ENCODE measurements at regions not wholly inside any gene's neighbourhood (a gene's known extent, or its start where the extent isn't known, plus 50 kb on each side); places are given as distances from the start of the nearest gene placed in this dataset.

- ChIA-PET CTCF (no interaction called here), POLR2A (no interaction called here)
- peaks cover 0 to 6% of the 10 kb centered on the region in 2 experiments for H3K27me3 ChIP-seq (replicated peaks in 1 of 2; ENCODE audit: control insufficient read depth in 2 of 2, extremely low read depth in 1 of 2, insufficient read depth in 2 of 2, low read length in 1 of 2)
- WGBS (ENCODE audit: insufficient coverage) = no CpG with 5 or more reads among the region's 2 CpGs
- DNase-seq (no peak), ATAC-seq (replicated peaks in 1 of 4) (no peak)
- no peaks in the 10 kb centered on the region for H3K36me3 ChIP-seq (ENCODE audit: control insufficient read depth in 2 of 2, extremely low read depth in 1 of 2, insufficient read depth in 1 of 2, low read length in 1 of 2)
- peaks cover 15 to 20% of the 10 kb centered on the region in 2 donors for H3K27me3 Mint-ChIP-seq
- no peaks in the 10 kb centered on the region for H3K36me3 Mint-ChIP-seq
- no peak overlapping the region for H3K27ac ChIP-seq (ENCODE audit: low read length)
- no peak overlapping the region for H3K27ac Mint-ChIP-seq
- peaks cover 2% of the 10 kb centered on the region for H3K9me3 ChIP-seq
- H3K9me3 Mint-ChIP-seq = peaks cover 5 to 24% (median 20%) of the 10 kb centered on the region in 3 donors
- H3K4me3 ChIP-seq (ENCODE audit: control insufficient read depth in 1 of 2, extremely low read depth in 1 of 2, low read length in 1 of 2) = no peak overlapping the region
- H3K4me1 ChIP-seq (ENCODE audit: control insufficient read depth in 1 of 2, extremely low read depth in 1 of 2, insufficient read depth in 2 of 2, low read length in 2 of 2) = no peaks in the 10 kb centered on the region
- H3K4me1 Mint-ChIP-seq = no peaks in the 10 kb centered on the region
- H3K4me3 Mint-ChIP-seq = no peak overlapping the region
Observed at GRCh38 chr10:78428579-78428978, 394.9 kb downstream of the RPS24 start.

GRCh38 chr10:78429984-78430383 is 396.3 kb downstream of the RPS24 start:
- Histone ChIP-seq H3K9me3 (peaks cover 2% of the 10 kb centered on the region), H3K27me3 (replicated peaks in 1 of 2; ENCODE audit: control insufficient read depth in 2 of 2, extremely low read depth in 1 of 2, insufficient read depth in 2 of 2, low read length in 1 of 2) (peaks cover 0 to 10% of the 10 kb centered on the region in 2 experiments), H3K27ac (ENCODE audit: low read length) (no peak overlapping the region), H3K4me3 (ENCODE audit: control insufficient read depth in 1 of 2, extremely low read depth in 1 of 2, low read length in 1 of 2) (no peak overlapping the region), H3K36me3 (ENCODE audit: control insufficient read depth in 2 of 2, extremely low read depth in 1 of 2, insufficient read depth in 1 of 2, low read length in 1 of 2) (no peaks in the 10 kb centered on the region), H3K4me1 (ENCODE audit: control insufficient read depth in 1 of 2, extremely low read depth in 1 of 2, insufficient read depth in 2 of 2, low read length in 2 of 2) (no peaks in the 10 kb centered on the region)
- ATAC-seq (replicated peaks in 1 of 4) (no peak), DNase-seq (no peak)
- 50% methylated on average over 1 of the region's 3 CpGs for WGBS (ENCODE audit: insufficient coverage)
- H3K9me3 Mint-ChIP-seq = peaks cover 5 to 21% (median 20%) of the 10 kb centered on the region in 3 donors
- peaks cover 15 to 20% of the 10 kb centered on the region in 2 donors for H3K27me3 Mint-ChIP-seq
- no peaks in the 10 kb centered on the region for H3K4me1 Mint-ChIP-seq
- ChIA-PET POLR2A (interaction anchor here in 1 of 2 donors (0.6 kb wide), 1 partner anchor 456 kb away, joined by 3 read pairs; no protein-coding TSS in a partner anchor), CTCF (no interaction called here)
- H3K27ac Mint-ChIP-seq = no peak overlapping the region
- no peaks in the 10 kb centered on the region for H3K36me3 Mint-ChIP-seq
- no peak overlapping the region for H3K4me3 Mint-ChIP-seq

DNA sequence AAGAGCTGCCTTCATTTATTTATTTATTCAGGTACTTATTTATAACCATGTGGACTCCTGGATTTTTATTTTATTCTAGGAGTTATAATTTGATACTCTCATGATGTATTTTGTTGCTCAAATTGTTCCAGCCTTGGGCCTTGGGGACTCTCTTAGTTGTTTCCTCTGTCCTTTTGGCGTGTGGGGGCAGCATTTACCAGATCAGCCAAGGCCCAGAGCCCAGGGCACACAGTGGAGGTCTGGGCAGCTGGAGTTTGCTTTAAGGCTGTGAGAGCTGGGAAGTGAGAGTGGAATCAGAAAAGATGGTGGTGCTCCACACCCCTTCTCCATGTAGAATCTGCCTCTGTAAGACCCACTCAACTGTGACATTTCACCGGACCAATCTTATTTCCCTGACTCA is 398.9 kb downstream of the RPS24 start:
- peaks cover 19 to 25% of the 10 kb centered on the region in 2 donors for H3K27me3 Mint-ChIP-seq
- POLR2A ChIA-PET = no interaction called here
- DNase-seq = no peak
- Histone ChIP-seq H3K9me3 (no peaks in the 10 kb centered on the region), H3K4me1 (ENCODE audit: control insufficient read depth in 1 of 2, extremely low read depth in 1 of 2, insufficient read depth in 2 of 2, low read length in 2 of 2) (no peaks in the 10 kb centered on the region), H3K4me3 (ENCODE audit: control insufficient read depth in 1 of 2, extremely low read depth in 1 of 2, low read length in 1 of 2) (no peak overlapping the region), H3K27me3 (replicated peaks in 1 of 2; ENCODE audit: control insufficient read depth in 2 of 2, extremely low read depth in 1 of 2, insufficient read depth in 2 of 2, low read length in 1 of 2) (peaks cover 0 to 26% of the 10 kb centered on the region in 2 experiments), H3K36me3 (ENCODE audit: control insufficient read depth in 2 of 2, extremely low read depth in 1 of 2, insufficient read depth in 1 of 2, low read length in 1 of 2) (no peaks in the 10 kb centered on the region), H3K27ac (ENCODE audit: low read length) (no peak overlapping the region)
- H3K36me3 Mint-ChIP-seq = no peaks in the 10 kb centered on the region
- WGBS (ENCODE audit: insufficient coverage) = 43% methylated on average over 1 of the region's 2 CpGs
- H3K4me3 Mint-ChIP-seq = no peak overlapping the region
- H3K27ac Mint-ChIP-seq = no peak overlapping the region
- H3K4me1 Mint-ChIP-seq = no peaks in the 10 kb centered on the region
- CTCF ChIA-PET = no interaction called here
- peaks cover 5 to 9% (median 8%) of the 10 kb centered on the region in 3 donors for H3K9me3 Mint-ChIP-seq
- ATAC-seq (replicated peaks in 1 of 4) = no peak

- CTCF ChIA-PET = no interaction called here
- no peak for ATAC-seq (replicated peaks in 1 of 4)
- H3K27ac ChIP-seq (ENCODE audit: low read length) = no peak overlapping the region
- peaks cover 3 to 9% (median 5%) of the 10 kb centered on the region in 3 donors for H3K9me3 Mint-ChIP-seq
- peak in 1 of 35 experiments; percentile 11 for DNase-seq
- peaks cover 0 to 28% of the 10 kb centered on the region in 2 experiments for H3K27me3 ChIP-seq (replicated peaks in 1 of 2; ENCODE audit: control insufficient read depth in 2 of 2, extremely low read depth in 1 of 2, insufficient read depth in 2 of 2, low read length in 1 of 2)
- H3K4me3 Mint-ChIP-seq = no peak overlapping the region
- H3K27ac Mint-ChIP-seq = no peak overlapping the region
- no peak overlapping the region for H3K4me3 ChIP-seq (ENCODE audit: control insufficient read depth in 1 of 2, extremely low read depth in 1 of 2, low read length in 1 of 2)
- H3K9me3 ChIP-seq = no peaks in the 10 kb centered on the region
- POLR2A ChIA-PET = no interaction called here
- no peaks in the 10 kb centered on the region for H3K36me3 ChIP-seq (ENCODE audit: control insufficient read depth in 2 of 2, extremely low read depth in 1 of 2, insufficient read depth in 1 of 2, low read length in 1 of 2)
- no peaks in the 10 kb centered on the region for H3K4me1 ChIP-seq (ENCODE audit: control insufficient read depth in 1 of 2, extremely low read depth in 1 of 2, insufficient read depth in 2 of 2, low read length in 2 of 2)
- H3K27me3 Mint-ChIP-seq = peaks cover 19 to 25% of the 10 kb centered on the region in 2 donors
- H3K36me3 Mint-ChIP-seq = no peaks in the 10 kb centered on the region
- no peaks in the 10 kb centered on the region for H3K4me1 Mint-ChIP-seq
- 72% methylated on average over 2 of the region's 5 CpGs for WGBS (ENCODE audit: insufficient coverage)
Observed at GRCh38 chr10:78433076-78433595, 399.5 kb downstream of the RPS24 start.

GRCh38 chr10:78433766-78434535 is 400.3 kb downstream of the RPS24 start:
- H3K4me3 ChIP-seq (ENCODE audit: control insufficient read depth in 1 of 2, extremely low read depth in 1 of 2, low read length in 1 of 2) = no peak overlapping the region
- H3K4me1 ChIP-seq (ENCODE audit: control insufficient read depth in 1 of 2, extremely low read depth in 1 of 2, insufficient read depth in 2 of 2, low read length in 2 of 2) = no peaks in the 10 kb centered on the region
- Mint-ChIP-seq H3K27ac (no peak overlapping the region), H3K4me1 (no peaks in the 10 kb centered on the region), H3K9me3 (peaks cover 2 to 5% (median 5%) of the 10 kb centered on the region in 3 donors), H3K27me3 (peaks cover 19 to 23% of the 10 kb centered on the region in 2 donors), H3K36me3 (no peaks in the 10 kb centered on the region), H3K4me3 (no peak overlapping the region)
- H3K9me3 ChIP-seq = no peaks in the 10 kb centered on the region
- H3K27me3 ChIP-seq (replicated peaks in 1 of 2; ENCODE audit: control insufficient read depth in 2 of 2, extremely low read depth in 1 of 2, insufficient read depth in 2 of 2, low read length in 1 of 2) = peaks cover 0 to 29% of the 10 kb centered on the region in 2 experiments
- H3K36me3 ChIP-seq (ENCODE audit: control insufficient read depth in 2 of 2, extremely low read depth in 1 of 2, insufficient read depth in 1 of 2, low read length in 1 of 2) = no peaks in the 10 kb centered on the region
- ChIA-PET POLR2A (no interaction called here), CTCF (interaction anchor here in 1 of 2 donors (0.7 kb wide), 1 partner anchor 589 kb away, joined by 3 read pairs; no protein-coding TSS in a partner anchor)
- H3K27ac ChIP-seq (ENCODE audit: low read length) = no peak overlapping the region
- no peak for DNase-seq
- no peak for ATAC-seq (replicated peaks in 1 of 4)
- 84% methylated on average over 8 of the region's 11 CpGs for WGBS (ENCODE audit: insufficient coverage)

GRCh38 chr10:78434886-78435285 is 401.2 kb downstream of the RPS24 start:
- ATAC-seq (replicated peaks in 1 of 4) (no peak), DNase-seq (no peak)
- Histone ChIP-seq H3K27me3 (replicated peaks in 1 of 2; ENCODE audit: control insufficient read depth in 2 of 2, extremely low read depth in 1 of 2, insufficient read depth in 2 of 2, low read length in 1 of 2) (peaks cover 0 to 33% of the 10 kb centered on the region in 2 experiments), H3K4me1 (ENCODE audit: control insufficient read depth in 1 of 2, extremely low read depth in 1 of 2, insufficient read depth in 2 of 2, low read length in 2 of 2) (no peaks in the 10 kb centered on the region), H3K27ac (ENCODE audit: low read length) (no peak overlapping the region), H3K4me3 (ENCODE audit: control insufficient read depth in 1 of 2, extremely low read depth in 1 of 2, low read length in 1 of 2) (no peak overlapping the region), H3K36me3 (ENCODE audit: control insufficient read depth in 2 of 2, extremely low read depth in 1 of 2, insufficient read depth in 1 of 2, low read length in 1 of 2) (no peaks in the 10 kb centered on the region), H3K9me3 (no peaks in the 10 kb centered on the region)
- WGBS (ENCODE audit: insufficient coverage) = 40% methylated on average over 8 of the region's 8 CpGs
- Mint-ChIP-seq H3K36me3 (no peaks in the 10 kb centered on the region), H3K4me1 (no peaks in the 10 kb centered on the region), H3K27ac (no peak overlapping the region), H3K27me3 (peaks cover 14 to 16% of the 10 kb centered on the region in 2 donors), H3K4me3 (no peak overlapping the region), H3K9me3 (no peaks in the 10 kb centered on the region)
- CTCF ChIA-PET = interaction anchor here (0.6 to 0.7 kb wide), 2 partner anchors 22 to 588 kb away, joined by 3 to 5 read pairs; no protein-coding TSS in a partner anchor
- POLR2A ChIA-PET = no interaction called here

Measured in T-cell (primary cell).